Activated CD8-positive, alpha-beta memory T cell treated with anti-CD3 and anti-CD28 coated beads for 36 hours (primary cell): ENCODE measurements at regions not wholly inside any gene's neighbourhood (a gene's known extent, or its start where the extent isn't known, plus 50 kb on each side); places are given as distances from the start of the nearest gene placed in this dataset.

ENCODE experiments used
- CTCF ChIA-PET: fragments of 350-600 bp; sonication (Branson Sonifier 250); formaldehyde crosslinking; loops from one replicate; lab custom pipeline; 2021; ENCODE audit warnings: antibody characterized with exemption; lab: Charles Lee
- POLR2A ChIA-PET: fragments of 350-600 bp; sonication (Branson Sonifier 250); formaldehyde crosslinking; loops from one replicate; lab custom pipeline; 2021; ENCODE audit warnings: antibody characterized with exemption; lab: Charles Lee

DNA sequence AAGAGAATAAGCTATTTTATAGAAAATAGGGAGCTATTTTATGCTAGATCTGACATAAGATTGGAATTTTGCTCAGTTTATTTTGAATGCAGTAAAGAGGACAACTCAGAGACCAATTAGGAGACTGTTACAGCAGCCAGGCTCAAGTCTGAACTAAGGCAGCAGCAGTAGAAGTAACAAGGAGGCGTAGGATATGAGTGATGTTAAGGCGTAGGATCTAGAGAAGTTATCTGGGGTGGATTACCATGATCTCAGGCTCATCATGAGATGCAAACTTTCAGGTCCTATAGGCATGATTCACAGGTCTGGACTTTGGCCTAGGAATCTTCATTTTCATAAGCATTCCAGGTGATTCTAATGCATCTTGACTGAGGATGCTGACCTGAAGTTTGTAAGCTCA lies 108.9 kb upstream of the BLID start:
- ChIA-PET CTCF (interaction anchor here (1.0 kb wide), 2 partner anchors 9 to 12 kb away, joined by 3 read pairs; no protein-coding TSS in a partner anchor), POLR2A (no interaction called here)

- CTCF ChIA-PET: no interaction called here
- POLR2A ChIA-PET: no interaction called here
Observed at GRCh38 chr11:122220321-122220720, 104.3 kb upstream of the BLID start.

DNA sequence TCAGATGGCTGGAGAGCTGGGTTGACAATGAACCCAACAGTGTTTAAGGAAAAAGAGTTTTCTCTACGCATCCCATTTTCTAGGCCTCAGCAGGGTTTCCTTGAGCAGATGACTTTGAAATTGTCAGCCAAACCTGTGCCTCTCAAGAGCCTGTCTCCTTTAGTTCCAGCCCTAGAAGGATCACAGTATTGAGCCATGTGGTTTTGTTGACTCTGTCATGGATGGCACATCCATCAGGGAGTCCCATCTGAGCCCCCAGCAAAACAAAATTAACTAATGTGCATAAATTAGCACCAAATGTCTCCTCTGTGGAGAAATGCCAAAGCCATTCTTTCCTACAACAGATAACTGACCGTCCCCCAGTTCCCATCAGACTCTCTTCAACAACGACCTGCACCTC lies 103.8 kb upstream of the BLID start:
- POLR2A ChIA-PET: no interaction called here

GRCh38 chr11:122215244-122215992 lies 99.4 kb upstream of the BLID start:
- CTCF ChIA-PET: interaction anchor here (0.8 kb wide), 1 partner anchor 9 kb away, joined by 3 read pairs; no protein-coding TSS in a partner anchor
- POLR2A ChIA-PET: no interaction called here

More for the DNA sequence above, 103.8 kb upstream of the BLID start:
- CTCF ChIA-PET: no interaction called here

- CTCF ChIA-PET: no interaction called here
- POLR2A ChIA-PET: no interaction called here
Observed at GRCh38 chr11:122214567-122214966, 98.6 kb upstream of the BLID start.

DNA sequence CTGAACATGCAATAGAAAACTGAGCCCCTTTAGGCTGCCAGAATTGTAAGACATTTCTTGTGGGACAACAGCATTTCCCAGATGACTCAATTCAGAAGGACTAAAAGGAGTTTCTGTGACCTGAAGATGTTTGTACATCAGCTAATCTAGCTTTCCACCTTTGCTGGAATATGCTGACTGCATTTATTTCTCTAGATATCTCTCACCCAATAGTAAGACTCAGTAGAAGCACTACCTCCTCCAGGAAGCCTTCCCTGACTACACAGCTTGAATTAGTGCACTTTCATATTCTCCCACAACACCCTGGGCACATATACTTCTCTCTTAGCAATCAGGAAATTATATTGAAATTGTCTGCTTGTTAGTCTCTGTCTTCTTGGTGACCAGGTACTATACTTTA lies 98.1 kb upstream of the BLID start:
- ChIA-PET POLR2A (no interaction called here), CTCF (no interaction called here)

DNA sequence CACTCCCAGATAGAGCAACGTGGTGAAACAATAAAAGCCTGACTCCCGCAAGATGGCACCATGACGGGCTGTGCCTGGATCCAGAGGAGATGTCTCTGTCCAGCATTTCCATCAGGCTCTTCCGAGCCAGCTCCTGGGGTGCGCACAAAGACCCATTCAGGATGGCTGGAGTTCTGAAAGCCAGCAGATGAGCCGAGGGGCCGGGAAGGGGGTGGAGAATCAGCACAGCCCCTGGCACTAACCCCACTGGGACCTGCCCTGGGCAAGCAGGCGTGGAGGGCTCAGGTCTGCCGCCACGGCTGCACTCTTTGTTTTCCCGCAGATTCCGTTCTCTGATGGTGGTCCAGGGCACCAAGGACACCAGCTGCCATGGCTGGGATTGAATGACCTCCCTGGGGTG lies 97.2 kb upstream of the BLID start:
- ChIA-PET POLR2A (no interaction called here), CTCF (interaction anchor here (0.7 kb wide), 1 partner anchor 20 kb away, joined by 3 read pairs; no protein-coding TSS in a partner anchor)

GRCh38 chr11:122210367-122210997 lies 94.5 kb upstream of the BLID start:
- ChIA-PET CTCF (interaction anchor here (0.6 kb wide), 1 partner anchor 420 kb away, joined by 3 read pairs; no protein-coding TSS in a partner anchor), POLR2A (no interaction called here)

- ChIA-PET CTCF (no interaction called here), POLR2A (no interaction called here)
Observed at GRCh38 chr11:122209619-122210366, 93.8 kb upstream of the BLID start.

DNA sequence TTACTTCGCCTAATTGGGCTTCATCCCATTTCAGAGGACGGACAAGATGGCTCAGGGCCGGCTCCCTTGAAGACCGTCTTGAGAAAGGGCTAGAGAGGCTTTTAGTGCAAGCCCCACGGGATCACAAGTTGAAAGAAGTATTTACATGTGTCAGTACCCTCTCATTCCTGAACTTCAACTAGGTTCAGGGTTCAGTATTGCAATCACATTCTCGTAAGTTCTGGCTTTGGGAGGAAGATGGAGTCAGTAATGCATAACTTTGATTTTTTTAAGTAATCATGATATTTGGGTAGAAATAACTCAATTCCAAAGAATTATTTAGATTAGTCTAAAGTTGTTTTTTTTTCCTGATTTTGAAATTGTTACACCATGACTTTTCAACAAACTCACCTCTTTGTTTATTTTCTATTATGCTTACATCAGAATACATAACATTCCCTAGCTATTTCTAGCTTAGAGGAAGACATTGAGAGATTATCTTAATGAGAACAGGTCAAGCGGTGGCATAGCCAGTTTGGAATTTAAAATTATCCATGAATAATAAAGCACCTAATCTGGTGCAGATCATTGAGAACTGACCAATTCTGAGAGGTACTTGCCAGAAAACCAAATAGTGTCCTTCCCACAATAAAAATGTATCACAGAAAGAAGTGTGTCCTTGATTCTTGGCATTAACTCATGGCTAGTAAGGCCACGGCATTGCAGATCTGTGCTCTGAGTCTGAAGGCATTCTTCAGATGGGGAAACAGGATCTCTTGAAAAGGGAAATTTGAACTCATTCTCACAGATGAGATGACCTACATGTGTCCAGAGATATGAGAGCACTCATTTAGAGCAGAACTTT lies 92.1 kb upstream of the BLID start:
- ChIA-PET CTCF (no interaction called here), POLR2A (no interaction called here)

GRCh38 chr11:122207505-122207904 lies 91.5 kb upstream of the BLID start:
- ChIA-PET POLR2A (no interaction called here), CTCF (no interaction called here)

DNA sequence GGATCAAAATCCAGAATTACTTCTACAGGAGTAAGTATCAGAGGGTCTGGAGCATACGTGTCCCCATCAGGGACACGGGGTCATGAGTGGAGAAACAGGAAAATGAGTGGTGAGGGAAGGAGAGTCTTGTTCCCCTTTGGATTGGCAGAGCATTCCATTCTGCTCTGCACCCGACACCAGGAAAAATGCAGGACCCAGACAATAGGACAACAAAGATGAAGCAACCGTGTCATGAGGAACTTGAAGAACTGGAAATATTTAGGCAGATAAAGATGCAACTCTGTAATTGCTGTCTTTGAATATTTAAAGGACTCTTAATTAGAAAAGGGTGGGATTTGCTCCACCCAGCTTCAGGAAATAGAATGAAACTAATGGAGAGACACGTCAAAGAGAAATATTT lies 89.0 kb upstream of the BLID start:
- ChIA-PET POLR2A (no interaction called here), CTCF (no interaction called here)

GRCh38 chr11:122204206-122204605 lies 88.2 kb upstream of the BLID start:
- POLR2A ChIA-PET: no interaction called here

GRCh38 chr11:122202951-122203456 lies 87.0 kb upstream of the BLID start:
- CTCF ChIA-PET: interaction anchor here (1.1 kb wide), 1 partner anchor 36 kb away, joined by 3 read pairs; no protein-coding TSS in a partner anchor
- POLR2A ChIA-PET: no interaction called here

More at GRCh38 chr11:122204206-122204605, 88.2 kb upstream of the BLID start:
- CTCF ChIA-PET: interaction anchor here (1.0 kb wide), 1 partner anchor 9 kb away, joined by 3 read pairs; no protein-coding TSS in a partner anchor

DNA sequence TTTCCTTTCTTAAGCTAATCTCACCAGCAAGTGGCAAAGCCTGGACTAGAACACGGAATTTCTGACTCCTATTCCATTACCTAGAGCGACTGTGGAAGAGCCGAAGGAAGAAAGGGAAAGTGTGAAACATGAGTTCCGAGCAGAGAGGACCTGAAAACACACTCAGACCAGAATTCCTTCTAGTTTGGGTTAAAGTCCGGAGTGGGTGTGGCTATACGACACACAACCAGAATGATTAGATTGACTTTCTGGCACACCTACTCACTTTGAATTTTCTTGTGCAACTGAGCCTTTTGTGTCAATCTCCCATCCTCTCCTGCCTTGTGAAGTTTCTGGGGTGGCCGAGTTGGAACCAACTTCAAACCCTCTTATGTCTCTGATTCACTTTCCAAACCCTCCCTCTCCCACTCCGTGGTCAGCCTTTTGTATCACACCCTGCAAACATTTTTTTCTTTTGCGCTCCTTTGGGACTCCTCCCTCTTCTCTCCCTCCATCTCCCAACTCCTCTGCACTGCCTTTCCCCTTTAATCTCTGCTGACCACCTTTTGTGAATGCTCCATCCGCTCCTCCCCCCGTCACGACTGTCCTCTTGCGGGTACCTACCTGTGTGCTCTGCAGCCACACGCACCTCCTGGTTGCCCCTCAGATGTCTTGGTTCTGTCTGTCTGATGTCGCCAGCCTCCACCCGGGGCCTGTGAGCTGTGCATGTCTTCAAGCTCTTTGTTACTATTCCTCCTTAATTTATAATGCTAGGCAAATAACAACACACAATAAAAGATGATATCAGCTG lies 86.3 kb upstream of the BLID start:
- CTCF ChIA-PET: interaction anchor here (1.1 kb wide), 1 partner anchor 37 kb away, joined by 3 read pairs; no protein-coding TSS in a partner anchor
- POLR2A ChIA-PET: no interaction called here

DNA sequence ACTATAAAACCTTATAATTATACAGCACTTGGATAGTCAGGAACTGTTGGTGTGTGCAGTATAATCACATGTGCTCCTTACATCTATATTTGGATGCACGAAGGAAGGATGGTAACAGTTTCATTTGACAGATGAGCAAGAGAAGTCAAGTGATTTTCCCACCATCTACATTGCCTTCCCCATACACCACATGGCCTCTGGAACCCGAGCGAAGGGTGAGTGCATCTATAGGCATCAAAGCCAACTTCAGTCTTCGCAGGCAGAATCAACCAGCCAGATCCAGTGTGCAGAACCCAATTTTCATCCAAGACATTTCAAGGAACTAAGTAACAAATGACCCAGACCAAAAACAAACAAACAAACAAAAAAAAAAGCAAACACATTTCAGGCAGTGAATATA lies 85.1 kb upstream of the BLID start:
- CTCF ChIA-PET: no interaction called here
- POLR2A ChIA-PET: no interaction called here

GRCh38 chr11:122199661-122200060 lies 83.6 kb upstream of the BLID start:
- CTCF ChIA-PET: no interaction called here
- POLR2A ChIA-PET: no interaction called here

- ChIA-PET POLR2A (no interaction called here), CTCF (no interaction called here)
Observed at GRCh38 chr11:122198291-122198983, 82.4 kb upstream of the BLID start.
